AG04450 (cell line): ENCODE measurements at regions not wholly inside any gene's neighbourhood (a gene's known extent, or its start where the extent isn't known, plus 50 kb on each side); places are given as distances from the start of the nearest gene placed in this dataset.
"Not testable (repeated sequence)": the region's sequence is repeated elsewhere in the genome, so short reads cannot be mapped to it uniquely, and the experiment has no call there.

ENCODE experiments used
- CTCF ChIA-PET: fragments of 300-600, 350-600 bp; formaldehyde crosslinking; extraction: SDS; loops from one replicate; lab custom pipeline; 2022; ENCODE audit warnings: antibody characterized with exemption, inconsistent platforms; lab: Charles Lee
- POLR2A ChIA-PET: fragments of 350-600 bp; formaldehyde crosslinking; extraction: SDS; loops from one replicate; lab custom pipeline; 2021; ENCODE audit warnings: antibody characterized with exemption, inconsistent platforms; lab: Yijun Ruan, JAX
- DNase-seq: peaks from one replicate; pipeline ENCODE4 v3.0.0-alpha.2; 2011; ENCODE audit warnings: low read depth, low spot score
- H3K27ac ChIP-seq: one replicate; pipeline ENCODE4 v1.5.1; 2012; ENCODE audit warnings: low read depth, low read length, control low read depth
- H3K27me3 ChIP-seq: one replicate; pipeline ENCODE4 v1.6.0; 2012; ENCODE audit warnings: low read length; ENCODE audit not compliant: control insufficient read depth, insufficient read depth
- H3K4me3 ChIP-seq: 2 replicates; pipeline ENCODE4 v1.5.1; 2011; ENCODE audit warnings: mild to moderate bottlenecking, low read depth, low read length, control low read depth
- H3K9me3 ChIP-seq: 2 replicates; pipeline ENCODE4 v1.5.1; 2012; ENCODE audit warnings: low read length; ENCODE audit not compliant: control insufficient read depth, insufficient read depth

DNA sequence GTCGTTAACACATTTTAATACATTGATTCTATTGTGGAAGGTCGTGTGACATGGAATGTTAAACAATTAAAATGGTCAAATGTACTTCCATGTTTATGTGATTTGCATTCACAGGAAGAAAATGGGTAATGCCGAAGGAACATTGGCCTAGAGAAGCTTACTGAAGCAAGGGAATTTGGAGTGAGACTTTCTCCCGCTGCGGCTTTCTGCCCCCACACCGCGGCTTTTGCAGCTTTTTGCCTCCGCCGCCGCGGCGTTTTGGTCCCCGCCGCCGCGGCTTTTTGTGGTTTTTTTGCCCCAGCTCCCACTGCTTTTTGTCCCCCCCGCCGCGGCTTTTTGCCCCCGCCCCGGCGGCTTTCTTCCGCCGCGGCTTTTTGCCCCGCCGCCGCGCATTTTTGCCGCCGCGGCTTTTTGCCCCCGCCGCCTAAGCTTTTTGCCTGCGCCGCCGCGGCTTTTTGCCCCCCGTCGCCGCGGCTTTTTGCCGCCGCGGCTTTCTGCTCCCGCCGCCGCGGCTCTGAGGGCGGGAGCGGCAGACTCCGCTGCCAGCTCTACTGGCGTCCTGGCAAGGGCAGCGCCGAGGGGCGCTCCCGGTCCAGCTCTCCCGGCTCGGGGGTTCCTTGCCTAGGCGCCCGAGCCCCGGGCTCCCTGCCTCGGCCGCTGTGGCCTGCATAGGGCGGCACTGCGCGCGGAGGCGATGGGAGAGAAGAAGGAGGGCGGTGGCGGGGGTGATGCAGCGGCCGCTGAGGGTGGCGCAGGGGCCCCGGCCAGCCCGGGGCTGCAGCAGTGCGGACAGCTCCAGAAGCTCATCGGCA, 225.5 kb upstream of the VKORC1L1 start:
- CTCF ChIA-PET, POLR2A ChIA-PET: not testable (repeated sequence)

DNA sequence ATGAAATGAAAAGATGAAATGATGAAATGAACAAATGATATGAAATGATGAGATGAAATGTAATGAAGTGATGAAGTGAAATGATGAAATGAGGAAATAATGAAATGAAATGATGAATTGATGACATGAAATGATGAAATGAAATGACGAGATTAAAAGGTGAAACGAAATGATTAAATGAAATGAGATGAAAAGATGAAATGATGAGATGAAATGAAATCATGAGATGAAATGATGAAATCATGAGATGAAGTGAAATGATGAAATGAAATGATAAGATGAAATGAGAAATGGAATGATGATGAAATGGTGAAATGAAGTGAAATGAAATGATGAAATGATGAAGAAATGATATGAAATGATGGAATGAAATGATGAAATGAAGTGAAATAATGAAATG, 221.7 kb upstream of the VKORC1L1 start:
- H3K27ac ChIP-seq, H3K27me3 ChIP-seq, CTCF ChIA-PET, H3K9me3 ChIP-seq, H3K4me3 ChIP-seq, POLR2A ChIA-PET, DNase-seq: not testable (repeated sequence)

More for the DNA sequence above, 225.5 kb upstream of the VKORC1L1 start:
- H3K27ac ChIP-seq, H3K27me3 ChIP-seq, H3K4me3 ChIP-seq, H3K9me3 ChIP-seq, DNase-seq: not testable (repeated sequence)

DNA sequence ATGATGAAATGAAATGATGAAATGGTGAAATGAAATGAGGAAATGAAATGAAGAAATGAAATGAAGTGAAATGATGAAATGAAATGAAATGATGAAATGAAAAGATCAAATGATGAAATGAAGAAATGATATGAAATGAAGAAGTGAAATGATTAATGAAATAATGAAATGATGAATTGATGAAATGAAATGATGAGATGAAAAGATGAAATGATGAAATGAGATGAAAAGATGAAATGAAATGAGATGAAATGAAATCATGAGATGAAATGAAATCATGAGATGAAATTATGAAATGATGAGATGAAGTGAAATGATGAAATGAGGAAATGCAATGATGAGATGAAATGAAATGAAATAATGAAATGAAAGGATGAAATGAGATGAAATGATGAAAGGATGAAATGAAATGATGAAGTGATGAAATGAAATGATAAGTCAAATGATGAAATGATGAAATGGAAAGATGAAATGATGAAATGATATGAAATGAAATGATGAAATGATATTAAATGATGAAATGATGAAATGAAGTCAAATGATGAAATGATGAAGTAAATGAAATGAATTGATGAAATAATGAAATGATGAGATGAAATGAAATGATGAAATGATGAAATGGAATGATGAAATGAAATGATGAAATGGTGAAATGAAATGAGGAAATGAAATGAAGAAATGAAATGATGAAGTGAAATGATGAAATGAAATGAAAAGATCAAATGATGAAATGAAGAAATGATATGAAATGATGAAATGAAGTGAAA, 220.9 kb upstream of the VKORC1L1 start:
- POLR2A ChIA-PET = not testable (repeated sequence)

DNA sequence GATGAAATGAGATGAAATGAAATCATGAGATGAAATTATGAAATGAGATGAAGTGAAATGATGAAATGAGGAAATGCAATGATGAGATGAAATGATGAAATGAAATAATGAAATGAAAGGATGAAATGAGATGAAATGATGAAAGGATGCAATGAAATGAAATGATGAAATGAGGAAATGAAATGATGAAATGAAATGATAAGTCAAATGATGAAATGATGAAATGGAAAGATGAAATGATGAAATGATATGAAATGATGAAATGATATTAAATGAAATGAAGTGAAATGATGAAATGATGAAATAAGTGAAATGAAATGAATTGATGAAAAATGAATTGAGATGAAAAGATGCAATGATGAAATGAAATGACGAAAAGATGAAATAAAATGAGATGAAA, 220.2 kb upstream of the VKORC1L1 start:
- H3K27me3 ChIP-seq, H3K4me3 ChIP-seq, POLR2A ChIA-PET, H3K27ac ChIP-seq, DNase-seq, CTCF ChIA-PET, H3K9me3 ChIP-seq: not testable (repeated sequence)

More for the DNA sequence above, 220.9 kb upstream of the VKORC1L1 start:
- CTCF ChIA-PET, H3K4me3 ChIP-seq, H3K9me3 ChIP-seq, H3K27me3 ChIP-seq, H3K27ac ChIP-seq, DNase-seq: not testable (repeated sequence)

DNA sequence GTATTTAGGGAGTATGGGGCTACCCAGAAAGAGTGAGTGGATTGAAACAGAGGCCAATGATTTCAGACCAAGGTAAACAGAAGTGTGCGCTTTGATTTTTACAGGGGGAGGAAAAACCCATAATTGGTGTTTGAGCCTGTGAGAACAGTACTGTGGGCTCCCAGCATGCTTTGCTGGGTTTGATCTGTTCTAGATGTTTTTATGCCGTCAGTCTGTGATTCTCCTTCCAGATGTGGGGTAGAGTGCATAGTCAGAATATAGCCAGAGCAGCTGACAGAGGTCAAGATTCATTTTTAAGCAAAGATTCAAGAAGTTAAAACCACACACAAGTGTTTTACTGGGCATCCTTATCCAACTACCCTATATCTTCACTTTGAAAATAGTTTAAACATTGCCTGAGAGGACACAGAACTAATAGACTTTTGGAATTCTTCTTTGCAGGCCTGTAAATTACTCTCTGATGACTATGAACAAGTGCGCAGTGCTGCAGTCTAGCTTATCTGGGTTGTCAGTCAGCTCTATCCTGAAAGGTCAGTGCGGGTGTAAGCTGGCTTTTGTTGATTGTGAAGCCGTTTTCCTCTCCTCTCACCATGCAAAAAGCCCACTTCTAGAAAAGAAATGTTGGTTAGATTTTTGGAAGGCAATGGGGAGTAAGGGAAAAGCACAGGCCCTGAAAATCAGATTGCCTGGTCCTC, 216.2 kb upstream of the VKORC1L1 start:
- H3K27ac ChIP-seq, H3K9me3 ChIP-seq, H3K4me3 ChIP-seq, CTCF ChIA-PET, H3K27me3 ChIP-seq, POLR2A ChIA-PET, DNase-seq: not testable (repeated sequence)

DNA sequence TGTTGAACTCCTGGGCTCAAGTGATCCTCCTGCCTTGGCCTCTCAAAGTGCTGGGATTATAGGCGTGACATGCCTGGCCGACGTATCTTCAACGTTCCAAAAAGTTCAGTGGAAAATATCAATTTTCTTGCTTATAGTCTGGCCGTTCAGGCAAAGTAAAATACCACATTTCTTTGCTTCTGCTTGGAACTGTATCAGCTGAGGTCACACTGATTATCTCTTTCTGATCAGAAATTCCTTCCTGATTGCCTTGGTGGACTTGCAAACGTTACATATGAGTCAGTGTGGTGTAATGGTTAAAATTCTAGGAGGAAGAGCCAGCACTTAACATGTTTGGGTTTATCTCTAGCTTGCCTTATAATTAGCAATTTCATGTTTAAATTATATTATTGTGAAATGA, 189.5 kb upstream of the VKORC1L1 start:
- H3K27ac ChIP-seq, H3K4me3 ChIP-seq, H3K9me3 ChIP-seq, H3K27me3 ChIP-seq, DNase-seq, CTCF ChIA-PET, POLR2A ChIA-PET: not testable (repeated sequence)

DNA sequence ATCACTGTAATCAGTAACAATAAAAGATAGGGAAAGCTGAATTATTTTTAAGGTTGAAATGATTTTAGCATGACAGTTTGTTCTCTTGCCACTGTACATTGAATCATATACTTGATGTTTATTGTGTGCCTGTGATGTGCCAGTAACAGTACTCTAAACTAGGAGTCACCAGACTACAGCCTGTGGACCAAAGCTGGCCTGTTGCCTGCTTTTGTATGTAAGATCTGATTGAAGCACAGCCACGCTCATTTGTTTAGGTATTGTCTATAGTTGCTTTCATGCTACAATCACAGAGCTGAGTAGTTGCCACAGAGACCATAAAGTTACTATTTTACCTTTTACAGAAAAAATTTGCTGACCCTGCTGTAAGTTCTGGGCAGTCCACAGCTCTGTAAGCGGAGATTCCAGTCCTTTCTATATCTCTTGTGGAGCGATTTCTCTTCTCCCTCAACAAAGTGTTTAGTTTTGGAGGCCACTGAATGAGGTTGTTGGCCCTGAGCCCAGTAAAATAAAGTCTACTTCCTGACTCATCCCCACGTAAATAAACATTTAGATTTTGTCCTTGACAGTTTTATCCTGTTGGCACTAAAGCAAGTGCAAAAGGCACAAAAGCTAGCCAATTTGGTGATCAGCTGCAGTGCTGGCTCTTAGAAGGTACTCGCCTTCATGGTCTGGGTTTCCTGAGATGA, 173.7 kb upstream of the VKORC1L1 start:
- H3K27me3 ChIP-seq, CTCF ChIA-PET, H3K9me3 ChIP-seq, DNase-seq, POLR2A ChIA-PET, H3K27ac ChIP-seq, H3K4me3 ChIP-seq: not testable (repeated sequence)

DNA sequence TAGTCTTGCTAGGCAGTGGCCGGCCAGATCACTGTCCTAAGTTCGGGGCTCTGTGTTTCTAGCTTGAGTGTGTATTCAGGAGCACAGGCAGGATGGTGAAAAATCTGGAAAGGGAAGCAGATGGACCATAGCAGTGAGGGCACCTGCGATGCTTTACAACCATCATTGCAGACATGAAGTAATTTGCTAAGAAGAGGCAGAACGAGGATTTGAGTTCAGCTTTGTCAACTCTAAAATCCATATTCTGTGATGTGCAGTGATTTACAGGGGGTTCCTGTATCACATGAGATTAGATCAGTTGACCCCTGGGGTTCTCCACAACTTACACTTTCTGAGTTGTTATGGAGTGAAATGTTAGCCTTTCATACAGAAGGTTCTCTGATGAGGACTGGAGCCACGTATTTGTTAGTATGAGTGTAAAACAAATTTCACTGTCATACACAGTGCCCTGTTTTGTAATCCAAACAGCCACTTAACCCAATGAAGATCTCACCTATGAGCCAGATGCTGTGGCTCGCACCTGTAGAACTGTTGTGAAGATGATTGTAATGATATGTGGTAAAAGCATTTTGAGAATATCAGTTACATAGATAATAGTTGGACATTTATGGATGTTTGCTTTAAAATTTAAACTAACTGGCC, 173.0 kb upstream of the VKORC1L1 start:
- CTCF ChIA-PET, H3K27ac ChIP-seq, POLR2A ChIA-PET, DNase-seq, H3K9me3 ChIP-seq, H3K27me3 ChIP-seq, H3K4me3 ChIP-seq: not testable (repeated sequence)

DNA sequence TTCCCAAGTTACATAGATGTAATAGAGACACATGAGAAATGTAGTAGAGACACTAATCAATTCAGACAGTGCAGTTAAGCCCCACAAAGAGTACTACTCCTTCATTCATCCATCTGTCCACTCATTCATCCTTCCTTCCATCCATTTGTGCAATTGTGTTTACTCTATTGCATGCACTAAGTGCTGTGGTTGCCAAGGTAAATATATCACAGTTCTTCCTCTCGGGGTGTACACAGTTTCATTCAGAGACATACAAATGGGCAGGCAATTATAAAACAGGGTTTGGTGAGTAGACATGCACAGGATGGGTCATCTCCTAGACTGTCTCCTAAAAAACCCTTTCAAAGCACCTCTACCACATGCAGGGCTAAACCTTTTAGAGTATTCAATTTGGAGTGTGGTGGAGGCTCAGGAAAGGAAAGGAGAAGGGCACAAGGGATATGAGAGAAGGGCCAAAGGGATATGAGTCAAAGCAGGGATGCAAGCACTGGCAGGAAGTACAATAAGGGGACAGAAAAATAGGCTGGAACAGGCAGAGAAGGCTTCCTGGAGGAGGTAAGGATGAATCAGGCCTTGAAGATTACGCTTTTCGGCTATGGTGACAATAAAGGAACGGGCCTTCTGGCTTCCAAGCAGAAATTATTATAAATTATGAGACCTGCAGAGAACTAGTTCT, 153.6 kb upstream of the VKORC1L1 start:
- POLR2A ChIA-PET, H3K9me3 ChIP-seq, H3K27ac ChIP-seq, H3K27me3 ChIP-seq, H3K4me3 ChIP-seq, CTCF ChIA-PET, DNase-seq: not testable (repeated sequence)
